ENCODE measurements at regions not wholly inside any gene's neighbourhood (a gene's known extent, or its start where the extent isn't known, plus 50 kb on each side); places are given as distances from the start of the nearest gene placed in this dataset.

DNA sequence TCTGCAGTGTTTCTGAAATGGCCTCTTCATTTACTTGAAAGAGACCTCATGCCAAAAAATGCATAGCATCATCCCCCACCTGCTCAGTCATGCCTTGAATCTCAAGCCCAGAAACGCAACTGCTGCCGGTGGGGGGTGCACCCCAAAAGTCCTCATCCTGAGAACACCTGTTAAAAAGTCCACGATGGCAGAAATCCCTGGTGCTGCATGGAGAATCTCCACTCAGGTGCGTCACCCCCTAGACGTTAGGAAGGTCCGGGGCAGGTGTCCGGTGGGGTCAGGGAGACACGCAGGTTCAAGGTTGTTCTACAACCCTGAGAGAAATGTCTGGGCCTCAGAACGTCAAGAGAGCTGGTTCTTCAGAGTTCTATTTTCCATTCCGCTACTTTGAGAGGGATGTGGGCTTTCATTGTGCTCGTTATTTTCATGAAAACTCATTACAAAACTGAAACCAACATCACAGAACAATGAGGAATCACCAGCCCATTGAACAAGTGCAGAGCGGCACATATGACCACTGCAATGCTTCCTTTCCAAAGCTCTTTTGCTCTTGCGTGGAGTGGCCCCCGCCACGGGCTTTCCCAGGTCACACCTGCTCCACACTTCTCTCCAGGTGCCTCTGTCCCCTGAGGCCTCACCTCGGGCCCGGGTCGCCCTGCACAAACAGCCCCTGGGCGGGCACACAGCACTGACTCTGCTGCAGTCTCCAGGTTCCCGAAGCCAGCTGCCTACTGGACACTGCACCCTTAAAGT is 201.9 kb downstream of the TOMM20 start:
- H3K36me3 ChIP-seq (ENCODE audit: control insufficient read depth in 1 of 2, insufficient read depth in 2 of 2, low read length in 2 of 2): no peaks in the 10 kb centered on the region
- no peaks in the 10 kb centered on the region for H3K27me3 ChIP-seq (ENCODE audit: control insufficient read depth in 1 of 2, insufficient read depth in 2 of 2, low read length in 2 of 2)
- H3K27ac ChIP-seq (ENCODE audit: low read depth, low read length): peak overlapping the region; percentile 59
- peak overlapping the region in 1 of 2 donors; percentile 22 for H3K4me3 ChIP-seq (ENCODE audit: low read depth in 1 of 2, low read length in 2 of 2)
- H3K9ac ChIP-seq (ENCODE audit: low read depth in 1 of 2, low read length in 2 of 2): peak overlapping the region; percentile 12 to 31
- H3K9me3 ChIP-seq (ENCODE audit: control insufficient read depth in 1 of 2, low read length in 2 of 2): no peaks in the 10 kb centered on the region
- H3K4me1 ChIP-seq (ENCODE audit: control insufficient read depth in 1 of 2, insufficient read depth in 2 of 2, low read length in 2 of 2): peaks cover 12 to 16% of the 10 kb centered on the region in 2 donors

- Histone ChIP-seq H3K9ac (ENCODE audit: low read depth in 1 of 2, low read length in 2 of 2) (peak overlapping the region; percentile 6 to 31), H3K27me3 (ENCODE audit: control insufficient read depth in 1 of 2, insufficient read depth in 2 of 2, low read length in 2 of 2) (no peaks in the 10 kb centered on the region), H3K4me1 (ENCODE audit: control insufficient read depth in 1 of 2, insufficient read depth in 2 of 2, low read length in 2 of 2) (peaks cover 12 to 17% of the 10 kb centered on the region in 2 donors), H3K27ac (ENCODE audit: low read depth, low read length) (no peak overlapping the region), H3K4me3 (ENCODE audit: low read depth in 1 of 2, low read length in 2 of 2) (peak overlapping the region in 1 of 2 donors; percentile 22), H3K9me3 (ENCODE audit: control insufficient read depth in 1 of 2, low read length in 2 of 2) (no peaks in the 10 kb centered on the region), H3K36me3 (ENCODE audit: control insufficient read depth in 1 of 2, insufficient read depth in 2 of 2, low read length in 2 of 2) (no peaks in the 10 kb centered on the region)
These were observed 202.4 kb downstream of the TOMM20 start for GRCh38 chr1:234926264-234926558.

DNA sequence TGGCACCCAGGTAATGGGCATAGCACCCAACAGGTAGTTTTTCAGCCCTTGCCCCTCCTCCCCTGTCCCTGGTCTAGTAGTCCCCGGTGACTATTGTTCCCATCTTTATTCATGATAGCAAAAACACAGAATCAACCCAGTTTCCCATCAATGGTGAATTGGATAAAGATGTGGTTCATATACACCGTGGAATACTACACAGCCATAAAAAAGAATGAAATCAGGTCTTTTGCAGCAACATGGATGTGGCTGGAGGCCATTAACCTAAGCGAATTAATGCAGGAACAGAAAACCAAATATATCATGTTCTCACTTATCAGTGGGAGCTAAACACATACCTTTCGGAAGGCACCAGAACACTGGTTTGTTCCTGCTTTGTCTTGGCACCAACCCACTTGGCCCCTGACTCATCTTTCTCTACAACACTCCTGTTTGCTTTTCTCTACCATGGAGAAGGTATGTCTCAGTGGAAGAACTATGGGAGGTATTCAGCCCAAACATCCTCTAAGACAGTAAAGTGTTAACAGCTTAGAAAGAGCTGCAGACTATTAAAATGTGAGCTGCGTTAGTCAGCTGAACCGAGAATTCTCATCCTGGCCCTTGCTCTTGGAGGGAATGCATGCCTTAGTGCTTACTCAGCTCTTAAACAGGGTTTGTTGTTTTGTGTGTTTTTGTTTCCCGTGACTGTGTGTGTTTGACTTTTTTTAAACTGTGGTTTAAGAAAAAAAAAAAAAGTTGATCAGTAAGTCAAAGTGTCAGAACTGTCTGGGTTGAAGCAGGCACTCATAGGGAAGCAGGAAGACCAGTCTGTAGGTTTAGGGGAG is 203.0 kb downstream of the TOMM20 start:
- H3K4me3 ChIP-seq (ENCODE audit: low read depth in 1 of 2, low read length in 2 of 2): no peak overlapping the region
- no peaks in the 10 kb centered on the region for H3K27me3 ChIP-seq (ENCODE audit: control insufficient read depth in 1 of 2, insufficient read depth in 2 of 2, low read length in 2 of 2)
- peaks cover 12 to 22% of the 10 kb centered on the region in 2 donors for H3K4me1 ChIP-seq (ENCODE audit: control insufficient read depth in 1 of 2, insufficient read depth in 2 of 2, low read length in 2 of 2)
- H3K36me3 ChIP-seq (ENCODE audit: control insufficient read depth in 1 of 2, insufficient read depth in 2 of 2, low read length in 2 of 2): no peaks in the 10 kb centered on the region
- no peak overlapping the region for H3K9ac ChIP-seq (ENCODE audit: low read depth in 1 of 2, low read length in 2 of 2)
- H3K27ac ChIP-seq (ENCODE audit: low read depth, low read length): peak overlapping the region; percentile 61
- H3K9me3 ChIP-seq (ENCODE audit: control insufficient read depth in 1 of 2, low read length in 2 of 2): no peaks in the 10 kb centered on the region

GRCh38 chr1:234924450-234925355 is 203.9 kb downstream of the TOMM20 start:
- Histone ChIP-seq H3K4me3 (ENCODE audit: low read depth in 1 of 2, low read length in 2 of 2) (no peak overlapping the region), H3K9me3 (ENCODE audit: control insufficient read depth in 1 of 2, low read length in 2 of 2) (peaks cover 0 to 4% of the 10 kb centered on the region in 2 donors), H3K27me3 (ENCODE audit: control insufficient read depth in 1 of 2, insufficient read depth in 2 of 2, low read length in 2 of 2) (no peaks in the 10 kb centered on the region), H3K36me3 (ENCODE audit: control insufficient read depth in 1 of 2, insufficient read depth in 2 of 2, low read length in 2 of 2) (no peaks in the 10 kb centered on the region), H3K4me1 (ENCODE audit: control insufficient read depth in 1 of 2, insufficient read depth in 2 of 2, low read length in 2 of 2) (peaks cover 12 to 24% of the 10 kb centered on the region in 2 donors), H3K9ac (ENCODE audit: low read depth in 1 of 2, low read length in 2 of 2) (no peak overlapping the region), H3K27ac (ENCODE audit: low read depth, low read length) (peak overlapping the region; percentile 61)

- Histone ChIP-seq H3K9ac (ENCODE audit: low read depth in 1 of 2, low read length in 2 of 2) (no peak overlapping the region), H3K27me3 (ENCODE audit: control insufficient read depth in 1 of 2, insufficient read depth in 2 of 2, low read length in 2 of 2) (no peaks in the 10 kb centered on the region), H3K36me3 (ENCODE audit: control insufficient read depth in 1 of 2, insufficient read depth in 2 of 2, low read length in 2 of 2) (no peaks in the 10 kb centered on the region), H3K27ac (ENCODE audit: low read depth, low read length) (no peak overlapping the region), H3K9me3 (ENCODE audit: control insufficient read depth in 1 of 2, low read length in 2 of 2) (peaks cover 0 to 4% of the 10 kb centered on the region in 2 donors), H3K4me3 (ENCODE audit: low read depth in 1 of 2, low read length in 2 of 2) (no peak overlapping the region), H3K4me1 (ENCODE audit: control insufficient read depth in 1 of 2, insufficient read depth in 2 of 2, low read length in 2 of 2) (peaks cover 20 to 35% of the 10 kb centered on the region in 2 donors)
These were observed 205.0 kb downstream of the TOMM20 start for GRCh38 chr1:234923626-234924025.

- Histone ChIP-seq H3K9me3 (ENCODE audit: control insufficient read depth in 1 of 2, low read length in 2 of 2) (peaks cover 0 to 4% of the 10 kb centered on the region in 2 donors), H3K27ac (ENCODE audit: low read depth, low read length) (no peak overlapping the region), H3K9ac (ENCODE audit: low read depth in 1 of 2, low read length in 2 of 2) (no peak overlapping the region), H3K27me3 (ENCODE audit: control insufficient read depth in 1 of 2, insufficient read depth in 2 of 2, low read length in 2 of 2) (no peaks in the 10 kb centered on the region), H3K4me1 (ENCODE audit: control insufficient read depth in 1 of 2, insufficient read depth in 2 of 2, low read length in 2 of 2) (peaks cover 27 to 39% of the 10 kb centered on the region in 2 donors), H3K4me3 (ENCODE audit: low read depth in 1 of 2, low read length in 2 of 2) (no peak overlapping the region), H3K36me3 (ENCODE audit: control insufficient read depth in 1 of 2, insufficient read depth in 2 of 2, low read length in 2 of 2) (no peaks in the 10 kb centered on the region)
These were observed 205.7 kb downstream of the TOMM20 start for GRCh38 chr1:234922987-234923386.

- Histone ChIP-seq H3K4me1 (ENCODE audit: control insufficient read depth in 1 of 2, insufficient read depth in 2 of 2, low read length in 2 of 2) (peaks cover 23 to 32% of the 10 kb centered on the region in 2 donors), H3K9me3 (ENCODE audit: control insufficient read depth in 1 of 2, low read length in 2 of 2) (peaks cover 0 to 4% of the 10 kb centered on the region in 2 donors), H3K9ac (ENCODE audit: low read depth in 1 of 2, low read length in 2 of 2) (no peak overlapping the region), H3K4me3 (ENCODE audit: low read depth in 1 of 2, low read length in 2 of 2) (no peak overlapping the region), H3K27ac (ENCODE audit: low read depth, low read length) (peak overlapping the region; percentile 33), H3K36me3 (ENCODE audit: control insufficient read depth in 1 of 2, insufficient read depth in 2 of 2, low read length in 2 of 2) (no peaks in the 10 kb centered on the region), H3K27me3 (ENCODE audit: control insufficient read depth in 1 of 2, insufficient read depth in 2 of 2, low read length in 2 of 2) (no peaks in the 10 kb centered on the region)
These were observed 207.2 kb downstream of the TOMM20 start for GRCh38 chr1:234921266-234922062.

GRCh38 chr1:234920843-234921140 is 207.8 kb downstream of the TOMM20 start:
- H3K9ac ChIP-seq (ENCODE audit: low read depth in 1 of 2, low read length in 2 of 2): no peak overlapping the region
- H3K4me3 ChIP-seq (ENCODE audit: low read depth in 1 of 2, low read length in 2 of 2): no peak overlapping the region
- no peaks in the 10 kb centered on the region for H3K27me3 ChIP-seq (ENCODE audit: control insufficient read depth in 1 of 2, insufficient read depth in 2 of 2, low read length in 2 of 2)
- H3K36me3 ChIP-seq (ENCODE audit: control insufficient read depth in 1 of 2, insufficient read depth in 2 of 2, low read length in 2 of 2): no peaks in the 10 kb centered on the region
- H3K27ac ChIP-seq (ENCODE audit: low read depth, low read length): no peak overlapping the region
- peaks cover 17 to 26% of the 10 kb centered on the region in 2 donors for H3K4me1 ChIP-seq (ENCODE audit: control insufficient read depth in 1 of 2, insufficient read depth in 2 of 2, low read length in 2 of 2)
- H3K9me3 ChIP-seq (ENCODE audit: control insufficient read depth in 1 of 2, low read length in 2 of 2): peaks cover 0 to 4% of the 10 kb centered on the region in 2 donors

GRCh38 chr1:234920136-234920842 is 208.3 kb downstream of the TOMM20 start:
- H3K27me3 ChIP-seq (ENCODE audit: control insufficient read depth in 1 of 2, insufficient read depth in 2 of 2, low read length in 2 of 2): no peaks in the 10 kb centered on the region
- H3K27ac ChIP-seq (ENCODE audit: low read depth, low read length): no peak overlapping the region
- H3K4me1 ChIP-seq (ENCODE audit: control insufficient read depth in 1 of 2, insufficient read depth in 2 of 2, low read length in 2 of 2): peaks cover 15 to 26% of the 10 kb centered on the region in 2 donors
- H3K36me3 ChIP-seq (ENCODE audit: control insufficient read depth in 1 of 2, insufficient read depth in 2 of 2, low read length in 2 of 2): no peaks in the 10 kb centered on the region
- H3K9me3 ChIP-seq (ENCODE audit: control insufficient read depth in 1 of 2, low read length in 2 of 2): peaks cover 0 to 4% of the 10 kb centered on the region in 2 donors
- no peak overlapping the region for H3K4me3 ChIP-seq (ENCODE audit: low read depth in 1 of 2, low read length in 2 of 2)
- H3K9ac ChIP-seq (ENCODE audit: low read depth in 1 of 2, low read length in 2 of 2): no peak overlapping the region

Measured in duodenal mucosa (tissue), 2 donors.